Pancreas (tissue), 10 donors: ENCODE measurements at regions not wholly inside any gene's neighbourhood (a gene's known extent, or its start where the extent isn't known, plus 50 kb on each side); places are given as distances from the start of the nearest gene placed in this dataset.

ENCODE experiments used
- ATAC-seq, 4 donors: fragments of 200-7000 bp; cut with Tn5 transposase; one replicate each; pipeline versions ENCODE4 v1.8.0 to v1.9.1; 2020; ENCODE audit warnings: mild to moderate bottlenecking in 4 of 4, moderate library complexity in 4 of 4
- DNase-seq, 6 donors: peaks; one replicate each; pipeline ENCODE4 v3.0.0-alpha.2; 2020
- FAIRE-seq: peaks from 2 replicates; lab custom pipeline; 2012; peaks lifted over from hg19 to GRCh38; lab: Jason Lieb, UNC
- H3K27ac ChIP-seq, 4 donors: fragments of 200-600 bp; sonication (generic); 1 replicate in 3 of 4; 2 replicates in 1 of 4; pipeline versions ENCODE4 v1.5.0 to v1.8.0; 2020
- H3K27me3 ChIP-seq, 4 donors: fragments of 200-600 bp; one replicate each; pipeline ENCODE4 v1.8.0; 2021
- H3K36me3 ChIP-seq, 3 donors: fragments of 200-600 bp; sonication (generic) in 1 of 3; one replicate each; pipeline versions ENCODE4 v1.5.0 to v1.8.0; 2020 to 2021
- H3K4me1 ChIP-seq, 3 donors: fragments of 200-600 bp; one replicate each; pipeline ENCODE4 v1.8.0; 2021
- H3K4me3 ChIP-seq, 4 donors: fragments of 200-600 bp; sonication (generic) in 2 of 4; one replicate each; pipeline versions ENCODE4 v1.5.0 to v1.8.0; 2020 to 2021
- H3K9me3 ChIP-seq, 4 donors: fragments of 200-600 bp; one replicate each; pipeline ENCODE4 v1.8.0; 2021
- CTCF ChIP-seq, 4 donors: fragments of 200-600 bp; sonication (generic) in 3 of 4; IDR thresholded peaks; one replicate each; pipeline versions ENCODE4 v1.5.0 to v1.8.0; 2021; ENCODE audit warnings: antibody characterized with exemption in 4 of 4
- WGBS, 2 donors: extraction: QIAGEN DNeasy Blood & Tissue Kit; methylation state at CpG; one replicate each; pipeline ENCODE4 v1.1.7; 2013; 5-methylcytosine and 5-hydroxymethylcytosine counted together
- intact Hi-C, 3 donors: fragments of 100-400 bp; cut with DNase I; formaldehyde crosslinking; loops; one replicate each; pipeline versions ENCODE4 v1.11.1 to v1.14.2; 2022
- donor health status: healthy with polysubstance abuse.
- donor health status: DM: no; HTN: no; CAD: no; lungs with moderate emphysema.
- donor health status: DM: no; HTN: no; CAD: no.
- donor health status: control.
- donor health status: control.
- donor health status: Bipolar disorder and iron deficiency.
- donor health status: DM: yes; HTN: yes; CAD: no.
- donor health status: DM: no; HTN: no; CAD: no.
- donor health status: DM: no; HTN: no; CAD: no.
- donor health status: DM: yes; HTN: yes; CAD: no.

GRCh38 chr5:175388531-175388930 is 55.5 kb downstream of the DRD1 start:
- Histone ChIP-seq H3K27me3 (no peaks in the 10 kb centered on the region), H3K4me3 (no peak overlapping the region), H3K9me3 (no peaks in the 10 kb centered on the region), H3K4me1 (no peaks in the 10 kb centered on the region), H3K27ac (no peak overlapping the region), H3K36me3 (no peaks in the 10 kb centered on the region)
- no peak for DNase-seq
- no peak for ATAC-seq
- 50 to 76% methylated on average over 5 of the region's 5 CpGs for WGBS, 2 donors
- intact Hi-C loops: no loop called here
- no peak for FAIRE-seq
- no peak for TF ChIP-seq CTCF (IDR thresholded peaks at IDR 0.05)

GRCh38 chr5:175387144-175387543 is 56.8 kb downstream of the DRD1 start:
- Histone ChIP-seq H3K27me3 (no peaks in the 10 kb centered on the region), H3K4me1 (no peaks in the 10 kb centered on the region), H3K27ac (no peak overlapping the region), H3K9me3 (no peaks in the 10 kb centered on the region), H3K4me3 (no peak overlapping the region), H3K36me3 (no peaks in the 10 kb centered on the region)
- intact Hi-C loops: no loop called here
- 54 to 56% methylated on average over 2 of the region's 2 CpGs for WGBS, 2 donors
- FAIRE-seq (no peak), DNase-seq (no peak), ATAC-seq (no peak)
- no peak for TF ChIP-seq CTCF (IDR thresholded peaks at IDR 0.05)

- WGBS, 2 donors: 61 to 71% methylated on average over 2 of the region's 2 CpGs
- intact Hi-C loops: no loop called here
- no peak for DNase-seq
These were observed 57.5 kb downstream of the DRD1 start for GRCh38 chr5:175386526-175386925.

GRCh38 chr5:175385691-175386362 is 58.2 kb downstream of the DRD1 start:
- TF ChIP-seq CTCF (IDR thresholded peaks at IDR 0.05): no peak
- 47 to 52% methylated on average over 9 of the region's 9 CpGs for WGBS, 2 donors
- Histone ChIP-seq H3K27me3 (no peaks in the 10 kb centered on the region), H3K9me3 (no peaks in the 10 kb centered on the region), H3K4me1 (no peaks in the 10 kb centered on the region), H3K4me3 (no peak overlapping the region), H3K27ac (no peak overlapping the region), H3K36me3 (no peaks in the 10 kb centered on the region)
- FAIRE-seq (no peak), DNase-seq (no peak), ATAC-seq (peak in 1 of 4 donors; percentile 64)
- intact Hi-C loops: no loop called here

More at GRCh38 chr5:175386526-175386925, 57.5 kb downstream of the DRD1 start:
- TF ChIP-seq CTCF (IDR thresholded peaks at IDR 0.05): no peak
- H3K4me1 ChIP-seq: no peaks in the 10 kb centered on the region
- FAIRE-seq (no peak), ATAC-seq (no peak)
- H3K27me3 ChIP-seq: no peaks in the 10 kb centered on the region
- no peaks in the 10 kb centered on the region for H3K9me3 ChIP-seq
- no peak overlapping the region for H3K27ac ChIP-seq
- H3K4me3 ChIP-seq: no peak overlapping the region
- H3K36me3 ChIP-seq: no peaks in the 10 kb centered on the region

- no peak overlapping the region for H3K27ac ChIP-seq
- DNase-seq (no peak), ATAC-seq (no peak), FAIRE-seq (no peak)
- no peaks in the 10 kb centered on the region for H3K4me1 ChIP-seq
- intact Hi-C loops: no loop called here
- H3K36me3 ChIP-seq: no peaks in the 10 kb centered on the region
- H3K9me3 ChIP-seq: no peaks in the 10 kb centered on the region
- no peak overlapping the region for H3K4me3 ChIP-seq
- WGBS, 2 donors: 35 to 44% methylated on average over 2 of the region's 2 CpGs
- no peak for TF ChIP-seq CTCF (IDR thresholded peaks at IDR 0.05)
- no peaks in the 10 kb centered on the region for H3K27me3 ChIP-seq
These were observed 59.0 kb downstream of the DRD1 start for GRCh38 chr5:175384724-175385552.
